Left ventricle myocardium inferior (tissue), 1 donor: ENCODE measurements at regions not wholly inside any gene's neighbourhood (a gene's known extent, or its start where the extent isn't known, plus 50 kb on each side); places are given as distances from the start of the nearest gene placed in this dataset.
"Not testable (repeated sequence)": the region's sequence is repeated elsewhere in the genome, so short reads cannot be mapped to it uniquely, and the experiment has no call there.

Experiments
- DNase-seq: peaks from one replicate; pipeline ENCODE4 v3.0.0-alpha.2; 2020
- H3K27ac ChIP-seq: fragments of 200-600 bp; replicated peaks from 2 replicates; pipeline ENCODE4 v1.8.0; 2021
- H3K27me3 ChIP-seq: fragments of 200-600 bp; 2 replicates; pipeline ENCODE4 v1.8.0; 2021; ENCODE audit warnings: low read depth
- H3K36me3 ChIP-seq: fragments of 200-600 bp; 2 replicates; pipeline ENCODE4 v1.8.0; 2021
- H3K4me1 ChIP-seq: fragments of 200-600 bp; 2 replicates; pipeline ENCODE4 v1.8.0; 2021
- H3K4me3 ChIP-seq: fragments of 200-600 bp; 2 replicates; pipeline ENCODE4 v1.8.0; 2021; ENCODE audit warnings: mild to moderate bottlenecking, moderate library complexity
- H3K9me3 ChIP-seq: fragments of 200-600 bp; replicated peaks from 2 replicates; pipeline ENCODE4 v1.8.0; 2021
- CTCF ChIP-seq: fragments of 200-600 bp; IDR thresholded peaks from 2 replicates; pipeline ENCODE4 v1.8.0; 2021; ENCODE audit warnings: antibody characterized with exemption, mild to moderate bottlenecking, borderline replicate concordance
- intact Hi-C: fragments of 100-400 bp; cut with micrococcal nuclease; formaldehyde crosslinking; loops from one replicate; pipeline ENCODE4 v1.11.0; 2022
- donor health status: DM: no; HTN: yes; CAD: no; lungs with severe emphysema.

GRCh38 chr11:12604557-12605153, 69.6 kb upstream of the TEAD1 start:
- Histone ChIP-seq H3K36me3 (no peaks in the 10 kb centered on the region), H3K4me3 (no peak overlapping the region), H3K27me3 (no peaks in the 10 kb centered on the region), H3K4me1 (peaks cover 31% of the 10 kb centered on the region), H3K27ac (no peak overlapping the region), H3K9me3 (peaks cover 14% of the 10 kb centered on the region)
- TF ChIP-seq CTCF: no peak
- no peak for DNase-seq
- intact Hi-C loops: loop anchor here (10.0 kb wide), 1 partner anchor 280 kb away; no protein-coding TSS in a partner anchor

GRCh38 chr11:12606597-12606996, 67.6 kb upstream of the TEAD1 start:
- TF ChIP-seq CTCF: no peak
- Histone ChIP-seq H3K27ac (no peak overlapping the region), H3K4me3 (no peak overlapping the region), H3K4me1 (peaks cover 26% of the 10 kb centered on the region), H3K9me3 (peaks cover 30% of the 10 kb centered on the region), H3K27me3 (no peaks in the 10 kb centered on the region), H3K36me3 (no peaks in the 10 kb centered on the region)
- intact Hi-C loops: loop anchor here (10.0 kb wide), 1 partner anchor 278 kb away; no protein-coding TSS in a partner anchor
- no peak for DNase-seq

GRCh38 chr11:12608678-12609077, 65.5 kb upstream of the TEAD1 start:
- not testable (repeated sequence) for H3K36me3 ChIP-seq, H3K27me3 ChIP-seq, H3K27ac ChIP-seq, H3K4me3 ChIP-seq, DNase-seq
- Histone ChIP-seq H3K4me1 (peaks cover 11% of the 10 kb centered on the region), H3K9me3 (peaks cover 48% of the 10 kb centered on the region)
- intact Hi-C loops: loop anchor here (10.0 kb wide), 1 partner anchor 276 kb away; no protein-coding TSS in a partner anchor

- H3K27ac ChIP-seq: no peak overlapping the region
- H3K27me3 ChIP-seq: no peaks in the 10 kb centered on the region
- no peak overlapping the region for H3K4me3 ChIP-seq
- H3K9me3 ChIP-seq: peaks cover 59% of the 10 kb centered on the region
- TF ChIP-seq CTCF: no peak
- H3K36me3 ChIP-seq: no peaks in the 10 kb centered on the region
- H3K4me1 ChIP-seq: no peaks in the 10 kb centered on the region
- intact Hi-C loops: no loop called here
- no peak for DNase-seq
These were observed 62.9 kb upstream of the TEAD1 start for GRCh38 chr11:12611352-12611751.

- H3K27me3 ChIP-seq: no peaks in the 10 kb centered on the region
- no peak for DNase-seq
- H3K36me3 ChIP-seq: no peaks in the 10 kb centered on the region
- no peaks in the 10 kb centered on the region for H3K4me1 ChIP-seq
- peaks cover 23% of the 10 kb centered on the region for H3K9me3 ChIP-seq
- no peak for TF ChIP-seq CTCF
- no peak overlapping the region for H3K27ac ChIP-seq
- no peak overlapping the region for H3K4me3 ChIP-seq
- intact Hi-C loops: no loop called here
These were observed 56.6 kb upstream of the TEAD1 start for GRCh38 chr11:12617632-12618031.

- no peak overlapping the region for H3K4me3 ChIP-seq
- no peak for DNase-seq
- H3K36me3 ChIP-seq: no peaks in the 10 kb centered on the region
- no peak overlapping the region for H3K27ac ChIP-seq
- no peaks in the 10 kb centered on the region for H3K4me1 ChIP-seq
- intact Hi-C loops: no loop called here
- peaks cover 21% of the 10 kb centered on the region for H3K9me3 ChIP-seq
- H3K27me3 ChIP-seq: no peaks in the 10 kb centered on the region
- TF ChIP-seq CTCF: no peak
These were observed 55.3 kb upstream of the TEAD1 start for GRCh38 chr11:12618743-12619540.
